HEK293 (cell line): ENCODE measurements at regions not wholly inside any gene's neighbourhood (a gene's known extent, or its start where the extent isn't known, plus 50 kb on each side); places are given as distances from the start of the nearest gene placed in this dataset.

Source experiments
- CTCF ChIA-PET: fragments of 350-600 bp; formaldehyde crosslinking; extraction: SDS; loops from one replicate; lab custom pipeline; 2021; ENCODE audit warnings: antibody characterized with exemption; lab: Yijun Ruan, JAX
- POLR2A ChIA-PET: fragments of 300-600 bp; formaldehyde crosslinking; extraction: SDS; loops from one replicate; lab custom pipeline; 2020; ENCODE audit warnings: antibody characterized with exemption, inconsistent platforms; lab: Yijun Ruan, JAX
- H3K27ac ChIP-seq: fragments of 200-500 bp; sonication (Bioruptor generic); 2 replicates; pipeline ENCODE4 v1.5.1; 2014; ENCODE audit warnings: low read depth, low read length, control low read depth, inconsistent platforms; ENCODE audit errors: extremely low read depth
- H3K36me3 ChIP-seq, 2 experiments: fragments of 200-500 bp in 1 of 2; sonication (Bioruptor generic) in 1 of 2; 1 replicate in 1 of 2; 2 replicates in 1 of 2; pipeline ENCODE4 v1.5.1; 2014 to 2017; ENCODE audit warnings: inconsistent platforms in 2 of 2, low read length in 2 of 2; ENCODE audit not compliant: control insufficient read depth in 2 of 2, insufficient read depth in 1 of 2
- H3K4me1 ChIP-seq: fragments of 200-500 bp; sonication (Bioruptor generic); 2 replicates; pipeline ENCODE4 v1.5.1; 2014; ENCODE audit warnings: mild to moderate bottlenecking, low read length, inconsistent platforms; ENCODE audit not compliant: control insufficient read depth, insufficient read depth
- H3K4me3 ChIP-seq: 2 replicates; pipeline ENCODE4 v1.5.1; 2011; ENCODE audit warnings: low read depth, mild to moderate bottlenecking, control low read depth, low read length, moderate library complexity
- H3K9me3 ChIP-seq: fragments of 200-500 bp; sonication (Bioruptor generic); 2 replicates; pipeline ENCODE4 v1.5.1; 2014; ENCODE audit warnings: low read depth, low read length, inconsistent platforms; ENCODE audit not compliant: control insufficient read depth, insufficient read depth
- KLF7 ChIP-seq: fragments of 450-650 bp; formaldehyde crosslinking; IDR thresholded peaks from 2 replicates; pipeline ENCODE4 v1.5.1; 2016; ENCODE audit warnings: missing biosample characterization, missing genetic modification characterization, borderline replicate concordance
- MEIS1 ChIP-seq: sonication (generic); formaldehyde crosslinking; IDR thresholded peaks from 2 replicates; pipeline ENCODE4 v1.8.1; 2022; ENCODE audit warnings: missing genetic modification reagents, mild to moderate bottlenecking, borderline replicate concordance
- SCRT2 ChIP-seq: fragments of 450-650 bp; formaldehyde crosslinking; IDR thresholded peaks from 2 replicates; pipeline ENCODE4 v1.5.1; 2016; ENCODE audit warnings: missing biosample characterization, missing genetic modification characterization
- YY1 ChIP-seq: fragments of 450-650 bp; formaldehyde crosslinking; IDR thresholded peaks from 2 replicates; pipeline ENCODE4 v1.5.1; 2018; ENCODE audit warnings: missing biosample characterization, missing genetic modification characterization
- ZNF146 ChIP-seq: fragments of 450-650 bp; formaldehyde crosslinking; IDR thresholded peaks from 2 replicates; pipeline ENCODE4 v1.5.1; 2016; ENCODE audit warnings: missing biosample characterization, missing genetic modification characterization
- ZNF169 ChIP-seq: fragments of 450-650 bp; formaldehyde crosslinking; IDR thresholded peaks from 2 replicates; pipeline ENCODE4 v1.5.1; 2016; ENCODE audit warnings: missing biosample characterization, missing genetic modification characterization
- ZNF280D ChIP-seq: fragments of 450-650 bp; formaldehyde crosslinking; IDR thresholded peaks from 2 replicates; pipeline ENCODE4 v1.5.1; 2016; ENCODE audit warnings: missing biosample characterization, missing genetic modification characterization
- ZNF366 ChIP-seq: fragments of 450-650 bp; formaldehyde crosslinking; conservative IDR thresholded peaks from 2 replicates; pipeline ENCODE4 v1.5.1; 2016; ENCODE audit warnings: missing biosample characterization, missing genetic modification characterization
- ZNF391 ChIP-seq: fragments of 450-650 bp; formaldehyde crosslinking; IDR thresholded peaks from 2 replicates; pipeline ENCODE4 v1.5.1; 2016; ENCODE audit warnings: low read depth, missing biosample characterization, missing genetic modification characterization, borderline replicate concordance
- ZNF530 ChIP-seq: fragments of 450-650 bp; formaldehyde crosslinking; IDR thresholded peaks from 2 replicates; pipeline ENCODE4 v1.5.1; 2016; ENCODE audit warnings: low read depth, missing biosample characterization, missing genetic modification characterization

- Histone ChIP-seq H3K36me3 (no peaks in the 10 kb centered on the region), H3K4me3 (no peak overlapping the region), H3K9me3 (no peaks in the 10 kb centered on the region), H3K27ac (no peak overlapping the region), H3K4me1 (no peaks in the 10 kb centered on the region)
- TF ChIP-seq YY1 (tag by site-specific recombination) = no peak
- TF ChIP-seq ZNF280D = 0 out of 2 replicates have a peak, but pooled peaks have one; percentile 59
- TF ChIP-seq ZNF146 = peak; percentile 82
- CTCF ChIA-PET = interaction anchor here (0.9 to 1.5 kb wide), 2 partner anchors 91 to 93 kb away, joined by 3 to 5 read pairs; no protein-coding TSS in a partner anchor
- POLR2A ChIA-PET = no interaction called here
These were observed 156.4 kb downstream of the FGF18 start for GRCh38 chr5:171575808-171576207.

GRCh38 chr5:171577042-171577758 is 157.8 kb downstream of the FGF18 start:
- TF ChIP-seq ZNF530 (tag by site-specific recombination) = no peak
- no peak for TF ChIP-seq KLF7 (tag by site-specific recombination)
- TF ChIP-seq MEIS1 (CRISPR knock-in tag) = no peak
- Histone ChIP-seq H3K4me3 (no peak overlapping the region), H3K27ac (no peak overlapping the region), H3K36me3 (no peaks in the 10 kb centered on the region), H3K4me1 (no peaks in the 10 kb centered on the region), H3K9me3 (no peaks in the 10 kb centered on the region)
- POLR2A ChIA-PET = no interaction called here
- CTCF ChIA-PET = no interaction called here

GRCh38 chr5:171578049-171578828 is 158.8 kb downstream of the FGF18 start:
- no peaks in the 10 kb centered on the region for H3K4me1 ChIP-seq
- TF ChIP-seq ZNF169 (tag by site-specific recombination) (no peak), ZNF366 (tag by site-specific recombination) (peak; percentile 90)
- ChIA-PET POLR2A (no interaction called here), CTCF (interaction anchor here (0.6 kb wide), 1 partner anchor 41 kb away, joined by 3 read pairs; no protein-coding TSS in a partner anchor)
- no peak overlapping the region for H3K4me3 ChIP-seq
- H3K36me3 ChIP-seq = no peaks in the 10 kb centered on the region
- H3K9me3 ChIP-seq = no peaks in the 10 kb centered on the region
- no peak overlapping the region for H3K27ac ChIP-seq

GRCh38 chr5:171578829-171579491 is 159.5 kb downstream of the FGF18 start:
- Histone ChIP-seq H3K4me1 (no peaks in the 10 kb centered on the region), H3K36me3 (no peaks in the 10 kb centered on the region), H3K4me3 (no peak overlapping the region)
- TF ChIP-seq SCRT2 (tag by site-specific recombination) = 0 out of 2 replicates have a peak, but pooled peaks have one; percentile 42
- no peak for TF ChIP-seq ZNF391 (tag by site-specific recombination)
- TF ChIP-seq, all 188 proteins: peak for 1
- H3K9me3 ChIP-seq = no peaks in the 10 kb centered on the region
- no peak overlapping the region for H3K27ac ChIP-seq
- ChIA-PET POLR2A (no interaction called here), CTCF (interaction anchor here (0.8 kb wide), 1 partner anchor 158 kb away, joined by 3 read pairs; no protein-coding TSS in a partner anchor)
